HCT116 (cell line): ENCODE measurements at regions not wholly inside any gene's neighbourhood (a gene's known extent, or its start where the extent isn't known, plus 50 kb on each side); places are given as distances from the start of the nearest gene placed in this dataset.
"Not testable (repeated sequence)": the region's sequence is repeated elsewhere in the genome, so short reads cannot be mapped to it uniquely, and the experiment has no call there.

Source experiments
- ELF1 ChIP-seq: IDR thresholded peaks from 2 replicates; pipeline ENCODE4 v1.6.1; 2012; ENCODE audit warnings: low read depth, borderline replicate concordance
- POLR2A ChIP-seq: IDR thresholded peaks from 2 replicates; pipeline ENCODE4 v1.7.0; 2011; ENCODE audit warnings: borderline replicate concordance; ENCODE audit not compliant: insufficient read depth, insufficient read length; ENCODE audit errors: extremely low read depth
- POLR2AphosphoS5 ChIP-seq: IDR thresholded peaks from 2 replicates; pipeline ENCODE4 v1.6.1; 2011; ENCODE audit warnings: mild to moderate bottlenecking, low read depth, low read length, moderate library complexity
- SP1 ChIP-seq: IDR thresholded peaks from 2 replicates; pipeline ENCODE4 v1.6.1; 2012; ENCODE audit warnings: low read depth
- TCF7L2 ChIP-seq: IDR thresholded peaks from 2 replicates; pipeline ENCODE4 v1.7.0; 2011; ENCODE audit warnings: borderline replicate concordance, inconsistent platforms; ENCODE audit not compliant: insufficient read depth, insufficient read length; ENCODE audit errors: extremely low read depth
- YY1 ChIP-seq: IDR thresholded peaks from 2 replicates; pipeline ENCODE4 v1.6.1; 2011; ENCODE audit warnings: low read length, low read depth, moderate library complexity, mild to moderate bottlenecking; ENCODE audit not compliant: insufficient replicate concordance; ENCODE audit errors: extremely low read depth
- TF ChIP-seq, protein P1 (sequence below): IDR thresholded peaks from 2 replicates; pipeline ENCODE4 v1.6.1; 2012; ENCODE audit warnings: low read depth

- TF ChIP-seq SP1, POLR2AphosphoS5, POLR2A, YY1, TCF7L2, ELF1: not testable (repeated sequence)
- TF ChIP-seq, protein P1, sequence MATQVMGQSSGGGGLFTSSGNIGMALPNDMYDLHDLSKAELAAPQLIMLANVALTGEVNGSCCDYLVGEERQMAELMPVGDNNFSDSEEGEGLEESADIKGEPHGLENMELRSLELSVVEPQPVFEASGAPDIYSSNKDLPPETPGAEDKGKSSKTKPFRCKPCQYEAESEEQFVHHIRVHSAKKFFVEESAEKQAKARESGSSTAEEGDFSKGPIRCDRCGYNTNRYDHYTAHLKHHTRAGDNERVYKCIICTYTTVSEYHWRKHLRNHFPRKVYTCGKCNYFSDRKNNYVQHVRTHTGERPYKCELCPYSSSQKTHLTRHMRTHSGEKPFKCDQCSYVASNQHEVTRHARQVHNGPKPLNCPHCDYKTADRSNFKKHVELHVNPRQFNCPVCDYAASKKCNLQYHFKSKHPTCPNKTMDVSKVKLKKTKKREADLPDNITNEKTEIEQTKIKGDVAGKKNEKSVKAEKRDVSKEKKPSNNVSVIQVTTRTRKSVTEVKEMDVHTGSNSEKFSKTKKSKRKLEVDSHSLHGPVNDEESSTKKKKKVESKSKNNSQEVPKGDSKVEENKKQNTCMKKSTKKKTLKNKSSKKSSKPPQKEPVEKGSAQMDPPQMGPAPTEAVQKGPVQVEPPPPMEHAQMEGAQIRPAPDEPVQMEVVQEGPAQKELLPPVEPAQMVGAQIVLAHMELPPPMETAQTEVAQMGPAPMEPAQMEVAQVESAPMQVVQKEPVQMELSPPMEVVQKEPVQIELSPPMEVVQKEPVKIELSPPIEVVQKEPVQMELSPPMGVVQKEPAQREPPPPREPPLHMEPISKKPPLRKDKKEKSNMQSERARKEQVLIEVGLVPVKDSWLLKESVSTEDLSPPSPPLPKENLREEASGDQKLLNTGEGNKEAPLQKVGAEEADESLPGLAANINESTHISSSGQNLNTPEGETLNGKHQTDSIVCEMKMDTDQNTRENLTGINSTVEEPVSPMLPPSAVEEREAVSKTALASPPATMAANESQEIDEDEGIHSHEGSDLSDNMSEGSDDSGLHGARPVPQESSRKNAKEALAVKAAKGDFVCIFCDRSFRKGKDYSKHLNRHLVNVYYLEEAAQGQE: not testable (repeated sequence)
These were observed 4022.1 kb upstream of the TPTE start for GRCh38 chr21:6499128-6499826.
